GM19023 (cell line): ENCODE measurements at regions not wholly inside any gene's neighbourhood (a gene's known extent, or its start where the extent isn't known, plus 50 kb on each side); places are given as distances from the start of the nearest gene placed in this dataset.
"Not testable (repeated sequence)": the region's sequence is repeated elsewhere in the genome, so short reads cannot be mapped to it uniquely, and the experiment has no call there.

Source experiments
- ATAC-seq: cut with Tn5 transposase; IDR thresholded peaks from one replicate; pipeline ENCODE4 v1.9.1; 2021; ENCODE audit warnings: mild to moderate bottlenecking, moderate library complexity; ENCODE audit not compliant: unreplicated experiment

DNA sequence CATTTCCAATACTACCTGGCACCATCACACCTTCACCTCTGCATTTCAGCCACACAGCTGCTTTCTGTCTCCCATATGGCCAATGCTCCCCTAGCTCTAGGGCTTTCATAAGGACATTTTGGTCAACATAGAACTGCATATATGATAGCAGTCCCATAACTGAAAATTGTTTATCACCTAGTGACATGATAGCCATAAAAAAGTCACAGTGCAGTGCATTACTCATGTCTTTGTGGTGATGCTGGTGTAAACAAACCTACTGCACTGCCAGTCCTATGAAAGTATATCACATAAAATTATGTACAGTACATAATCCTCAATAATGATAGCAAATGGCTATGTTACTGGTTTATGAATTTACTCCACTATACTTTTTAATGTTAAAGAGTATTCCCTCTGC, 221.0 kb downstream of the NAF1 start:
- ATAC-seq = no peak

DNA sequence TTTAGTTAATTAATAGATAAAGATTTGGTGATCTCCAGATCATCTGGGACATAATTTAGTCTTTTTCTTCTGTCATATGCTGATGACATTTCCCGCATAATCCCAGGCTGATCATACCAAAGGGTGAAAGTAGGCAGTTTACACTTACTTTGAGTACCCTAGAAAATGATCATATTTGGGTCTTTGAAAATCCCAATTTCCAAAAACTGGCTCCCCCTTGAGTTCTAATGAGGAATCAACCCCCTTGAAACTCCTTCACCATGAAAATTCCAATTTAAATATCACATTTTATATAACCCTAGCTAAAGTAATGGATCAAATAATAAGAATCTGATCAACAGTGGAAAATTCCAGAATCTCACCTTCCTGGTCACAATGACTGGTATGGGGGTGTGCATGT, 223.4 kb downstream of the NAF1 start:
- no peak for ATAC-seq

DNA sequence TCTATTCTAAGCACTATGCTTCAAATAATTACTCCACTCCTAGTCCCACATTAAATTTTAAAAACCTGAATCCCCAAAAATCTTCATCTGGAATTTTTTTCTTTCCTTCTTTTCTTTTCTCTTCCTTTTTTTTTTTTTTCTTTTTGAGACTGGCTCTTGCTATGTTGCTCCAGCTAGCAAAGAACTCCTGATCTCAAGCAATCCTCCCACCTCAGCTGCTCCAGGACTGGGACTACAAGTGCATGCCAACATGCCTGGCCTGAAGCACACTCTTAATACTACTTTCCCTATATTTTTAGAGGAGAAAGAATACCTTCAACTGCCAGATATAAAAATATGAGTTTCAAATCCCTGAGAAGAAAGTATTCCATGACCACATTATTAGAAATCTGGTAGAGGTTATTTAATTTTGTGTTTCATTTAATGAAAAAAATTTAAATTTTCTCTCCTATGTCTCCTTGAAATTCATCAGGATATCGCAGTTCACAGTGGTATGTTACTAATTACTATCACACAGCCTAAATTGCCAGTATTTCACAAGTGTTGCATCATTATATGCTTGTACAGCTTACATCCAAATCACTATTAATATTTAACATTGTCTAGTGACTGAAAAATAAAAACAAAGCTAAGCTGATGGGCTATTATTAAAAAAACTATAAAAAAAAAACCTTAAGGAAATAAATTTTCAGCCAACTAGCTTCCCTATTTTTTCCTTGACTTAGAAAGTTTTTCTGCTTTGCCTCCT, 227.8 kb downstream of the NAF1 start:
- ATAC-seq = no peak

DNA sequence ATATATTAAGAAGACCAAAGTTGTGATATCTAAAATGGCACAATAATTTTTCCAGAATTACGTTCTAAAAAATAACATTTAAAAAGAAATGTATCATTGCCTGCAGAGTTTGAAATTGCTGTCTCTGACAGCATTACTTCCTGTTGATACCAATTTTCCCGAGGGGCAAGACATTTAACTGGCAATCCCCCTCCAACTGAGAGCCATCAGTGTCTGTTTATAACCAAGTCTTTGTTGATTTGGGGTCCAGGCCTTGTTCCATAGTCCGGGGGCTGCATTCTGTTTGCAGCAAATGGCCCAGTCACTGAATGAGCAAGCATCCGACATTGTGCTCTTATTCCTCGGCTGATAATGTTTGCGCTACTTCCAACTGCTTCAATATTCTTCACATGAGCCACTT, 231.5 kb downstream of the NAF1 start:
- ATAC-seq = no peak

DNA sequence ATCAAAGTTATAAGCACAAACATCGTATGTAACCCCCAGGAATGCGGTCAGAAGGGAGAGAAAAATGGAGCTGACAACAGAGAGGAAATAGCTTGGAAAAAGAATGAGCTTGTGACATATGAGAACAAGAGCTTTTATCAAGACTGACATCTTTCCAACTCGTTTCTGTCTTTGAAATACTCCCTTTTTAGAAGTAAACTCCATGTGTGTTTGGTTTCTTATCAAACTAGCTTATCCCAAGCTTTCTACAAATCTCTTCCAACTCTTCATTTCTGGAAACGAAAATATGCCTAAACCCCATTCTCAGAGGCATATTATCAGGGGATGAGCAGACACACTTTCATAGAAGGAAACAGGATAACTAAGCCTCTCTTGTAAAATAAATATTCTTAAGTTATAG, 235.4 kb downstream of the NAF1 start:
- no peak for ATAC-seq

DNA sequence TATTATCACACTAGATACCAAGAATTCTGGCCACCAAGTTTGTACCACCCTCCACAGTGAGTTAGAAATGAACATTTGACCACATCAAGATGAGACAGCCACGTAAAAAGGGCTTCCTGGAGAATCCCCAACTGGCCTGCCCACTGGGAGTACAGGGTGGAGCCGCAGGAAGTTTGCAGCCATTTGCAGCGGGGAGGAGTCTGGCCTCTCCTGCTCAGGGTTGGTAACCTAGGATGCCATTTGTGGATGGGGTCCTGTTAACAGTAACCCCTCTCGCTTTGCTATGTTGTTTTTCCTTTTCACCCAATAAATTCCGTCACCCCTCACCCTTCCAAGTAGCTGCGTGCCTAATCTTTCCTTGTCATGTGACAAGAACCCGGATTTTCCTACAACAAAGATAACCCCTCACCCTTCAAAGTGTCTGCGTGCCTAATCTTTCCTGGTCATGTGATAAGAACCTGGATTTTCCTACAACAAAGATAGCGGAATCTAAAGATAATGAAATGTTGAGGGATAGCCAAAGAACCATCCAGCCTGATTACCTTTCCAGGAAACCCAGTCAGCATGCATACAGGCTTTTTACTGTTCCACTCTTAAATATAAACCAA, 245.4 kb downstream of the NAF1 start:
- ATAC-seq = no peak

DNA sequence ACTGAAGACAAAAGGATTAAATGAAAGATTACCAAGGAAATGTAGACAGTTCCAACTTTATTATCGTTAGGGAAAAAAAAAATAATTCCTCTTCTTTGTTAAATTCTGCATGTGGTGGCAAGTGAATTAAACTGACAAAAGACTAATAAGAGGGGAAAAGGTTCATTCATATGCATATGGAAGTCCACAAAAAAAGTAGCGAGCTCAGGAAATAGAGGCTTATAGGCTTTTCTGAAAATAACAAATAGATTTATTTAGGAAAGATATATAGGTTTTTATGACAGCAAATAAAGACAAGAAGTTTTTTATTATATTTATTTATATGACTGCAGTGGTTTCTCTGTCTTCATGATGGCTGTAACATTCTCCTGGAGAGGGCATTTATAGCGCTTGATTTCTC, 246.0 kb downstream of the NAF1 start:
- ATAC-seq = no peak

DNA sequence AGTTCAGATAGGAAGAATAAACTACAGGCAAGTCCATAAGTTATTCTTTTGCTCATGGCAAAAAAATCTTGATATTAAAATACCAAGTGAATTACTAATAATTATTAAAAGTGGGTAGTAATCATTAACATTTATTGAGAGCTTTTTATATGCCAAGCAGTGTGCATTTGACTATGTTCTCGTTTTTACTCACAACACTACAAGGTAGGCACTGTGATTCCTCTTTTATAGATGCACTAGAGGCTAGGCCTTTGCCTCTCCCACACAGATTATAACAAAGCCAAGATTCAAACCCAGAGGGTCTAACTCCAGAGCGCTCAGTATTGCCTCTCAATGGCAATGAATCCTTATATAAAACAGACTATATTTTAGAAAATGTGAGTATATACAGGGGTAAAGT, 254.2 kb downstream of the NAF1 start:
- ATAC-seq = no peak

DNA sequence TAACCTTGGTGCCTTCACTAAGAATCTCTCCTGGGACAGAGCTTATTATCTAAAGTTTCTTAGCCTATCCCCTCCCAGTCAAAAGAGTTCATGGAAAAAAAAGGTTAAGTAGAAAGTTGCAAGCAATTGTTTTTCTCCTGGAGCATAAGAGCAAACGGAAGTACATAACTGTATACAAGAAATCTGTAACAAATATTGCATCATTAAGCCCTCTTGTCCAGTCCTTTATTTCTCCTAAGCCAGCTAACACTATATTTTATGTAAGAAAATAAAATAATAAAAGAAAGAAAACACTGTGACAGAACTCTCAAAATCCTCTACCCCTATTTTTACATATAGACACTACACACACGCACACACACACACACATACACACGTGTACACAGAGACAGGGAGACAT, 255.3 kb downstream of the NAF1 start:
- ATAC-seq = no peak

DNA sequence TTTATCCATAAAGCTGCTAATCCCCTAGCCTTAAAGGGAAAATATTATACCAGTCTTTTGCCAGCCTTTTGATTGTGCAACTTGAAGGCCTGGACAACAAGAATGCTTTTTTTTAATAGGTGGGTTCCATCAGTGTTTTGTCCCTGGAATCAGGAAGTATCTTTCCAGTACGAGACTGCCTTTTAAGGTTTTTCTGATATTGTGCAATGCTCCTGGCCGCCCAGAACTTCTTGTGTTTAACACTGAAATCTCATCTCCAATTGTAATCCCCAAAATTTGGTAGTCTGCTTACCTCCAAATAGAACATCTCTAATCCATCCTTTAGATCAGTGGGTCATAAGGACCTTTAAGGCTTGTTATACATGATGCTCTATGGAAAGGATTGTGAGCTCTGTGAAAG, 256.7 kb downstream of the NAF1 start:
- ATAC-seq = no peak

DNA sequence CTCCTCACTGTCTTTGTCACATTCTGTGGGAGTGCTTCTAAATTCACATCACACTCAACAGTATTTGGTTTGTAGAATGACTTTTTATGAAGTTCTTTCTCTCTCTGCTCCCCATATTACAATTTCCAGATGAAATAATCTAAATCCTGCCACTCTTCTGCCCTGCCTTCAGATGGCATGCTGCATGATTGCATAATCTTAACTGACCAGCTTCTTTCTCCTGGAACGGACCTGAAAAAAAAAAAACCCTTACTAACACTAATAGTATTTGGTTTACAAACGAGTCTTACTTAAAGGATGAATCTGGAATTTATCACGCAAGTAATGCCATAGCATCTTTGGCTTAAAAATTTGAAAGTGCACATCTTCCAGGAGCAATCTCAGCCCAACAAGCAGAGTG, 272.3 kb downstream of the NAF1 start:
- no peak for ATAC-seq

DNA sequence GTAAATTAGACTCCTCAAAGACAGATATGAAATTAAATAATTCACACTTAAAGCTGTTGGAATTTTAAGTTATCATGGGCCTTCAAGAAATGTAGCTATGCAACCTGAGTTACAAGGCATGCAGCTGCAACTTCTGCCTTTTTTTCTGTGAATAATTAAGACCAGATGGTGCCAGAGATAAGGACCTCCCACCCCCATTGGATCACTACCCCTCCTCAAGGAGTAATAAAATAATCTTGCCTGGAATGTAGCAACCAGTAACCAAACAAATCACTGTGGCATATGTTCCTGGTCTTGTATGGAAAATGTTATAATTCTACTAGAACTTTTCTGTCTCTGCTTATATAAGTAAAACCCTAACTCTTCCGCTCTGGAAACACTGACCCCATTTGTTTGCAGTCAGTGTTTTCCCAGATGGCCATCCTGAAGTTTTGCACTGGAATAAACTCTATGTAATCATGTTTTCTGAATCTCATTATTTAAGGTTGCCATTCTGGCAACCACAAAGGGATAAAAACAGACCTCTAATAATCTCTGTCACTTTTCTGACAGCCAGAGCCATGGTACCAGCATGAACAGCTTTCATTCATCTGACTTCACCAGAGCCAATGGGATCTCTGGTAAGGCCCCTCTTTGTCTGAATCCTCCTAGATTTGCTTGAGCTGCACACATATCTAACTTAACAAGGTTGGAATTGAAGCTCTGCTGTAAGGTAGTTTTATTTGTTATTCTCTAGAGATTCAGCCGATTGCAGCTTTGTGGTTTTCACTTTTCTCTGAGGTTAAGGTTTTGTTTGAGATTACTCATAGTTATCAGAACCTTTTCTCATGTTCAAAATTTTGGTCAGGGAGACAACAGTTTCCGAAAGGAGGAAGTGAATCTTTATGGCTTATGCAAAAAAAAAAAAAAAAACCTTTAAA, 274.6 kb downstream of the NAF1 start:
- peak; percentile 95 for ATAC-seq

DNA sequence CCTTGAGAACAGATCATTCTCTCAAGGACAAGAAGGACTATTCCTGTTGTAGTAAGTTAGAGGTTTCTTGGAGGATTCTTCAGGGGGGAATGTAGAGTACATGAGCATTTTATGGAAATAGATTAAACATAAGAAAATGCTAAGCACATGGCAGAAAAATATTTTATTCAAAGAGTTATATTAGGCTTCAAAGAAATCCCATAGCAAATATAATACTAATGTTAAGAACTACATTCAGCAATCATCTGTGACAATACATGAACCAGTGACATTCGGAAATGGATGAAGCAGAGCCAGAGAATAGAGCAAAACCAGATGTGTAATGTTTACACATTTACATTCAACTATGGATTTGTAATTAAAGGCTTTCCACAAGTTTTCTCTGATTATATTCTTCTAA, 288.6 kb downstream of the NAF1 start:
- no peak for ATAC-seq

DNA sequence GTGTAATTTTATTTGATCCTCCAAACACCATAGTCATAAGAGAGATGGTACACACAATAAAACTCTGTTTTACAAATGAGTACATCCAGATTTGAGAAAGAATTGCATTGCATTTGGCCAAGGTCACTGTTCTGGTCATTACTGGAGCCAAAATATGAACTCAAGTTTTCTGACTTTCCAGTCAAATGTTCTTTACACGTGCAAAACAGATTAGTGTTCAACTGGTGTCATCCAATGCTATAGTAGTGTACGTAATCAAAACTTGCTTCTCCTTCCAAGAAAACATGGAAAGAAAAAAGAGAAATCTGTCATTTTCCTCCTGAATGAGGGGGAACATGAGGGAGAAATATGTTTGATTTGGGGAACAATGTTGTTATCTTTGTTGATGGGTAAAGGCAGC, 291.9 kb downstream of the NAF1 start:
- no peak for ATAC-seq

DNA sequence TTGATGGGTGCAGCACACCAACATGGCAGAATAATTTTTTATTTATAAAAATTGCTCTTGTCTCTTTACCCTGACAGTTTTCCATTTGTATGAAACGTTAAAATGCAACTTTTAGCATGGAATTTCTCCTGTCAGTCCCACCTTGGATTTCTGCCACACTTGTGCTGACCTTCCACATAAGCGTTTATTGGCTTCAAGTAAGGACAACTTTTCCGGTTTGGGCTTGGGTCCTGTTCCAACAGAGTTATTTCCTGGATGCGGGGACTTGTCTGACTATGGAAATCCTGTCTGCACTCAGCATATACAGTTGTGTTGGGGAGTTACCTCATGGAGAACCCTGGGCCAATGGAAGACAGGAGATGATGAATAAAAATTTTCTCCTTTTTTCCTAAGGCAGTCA, 294.7 kb downstream of the NAF1 start:
- no peak for ATAC-seq

DNA sequence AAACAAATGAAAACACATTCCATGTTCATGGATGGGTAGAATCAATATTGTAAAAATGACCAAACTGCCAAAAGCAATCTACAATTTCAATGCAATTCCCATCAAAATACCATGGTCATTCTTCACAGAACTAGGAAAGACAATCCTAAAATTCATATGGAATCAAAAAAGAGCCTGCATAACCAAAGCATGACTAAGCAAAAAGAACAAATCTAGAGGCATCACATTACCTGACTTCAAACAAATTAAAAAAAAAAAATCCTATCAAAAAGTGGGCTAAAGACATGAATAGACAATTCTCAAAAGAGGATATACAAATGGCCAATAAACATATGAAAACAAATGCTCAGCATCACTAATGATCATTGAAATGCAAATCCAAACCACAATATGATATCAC, 297.5 kb downstream of the NAF1 start:
- ATAC-seq = no peak

DNA sequence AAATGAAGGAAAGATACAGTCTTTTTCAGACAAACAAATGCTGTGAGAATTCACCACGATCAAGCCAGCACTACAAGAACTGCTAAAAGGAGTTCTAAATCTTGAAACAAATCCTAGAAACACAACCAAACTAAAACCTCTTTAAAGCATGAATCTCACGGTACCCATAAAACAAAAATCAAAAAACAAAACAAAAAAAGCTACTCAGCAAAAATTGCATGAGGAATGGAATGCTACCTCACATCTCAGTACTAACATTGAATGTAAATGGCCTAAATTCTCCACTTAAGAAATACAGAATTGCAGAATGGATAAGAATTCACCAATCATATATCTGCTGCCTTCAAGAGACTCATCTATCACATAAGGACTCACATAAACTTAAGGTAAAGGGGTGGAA, 300.1 kb downstream of the NAF1 start:
- no peak for ATAC-seq

DNA sequence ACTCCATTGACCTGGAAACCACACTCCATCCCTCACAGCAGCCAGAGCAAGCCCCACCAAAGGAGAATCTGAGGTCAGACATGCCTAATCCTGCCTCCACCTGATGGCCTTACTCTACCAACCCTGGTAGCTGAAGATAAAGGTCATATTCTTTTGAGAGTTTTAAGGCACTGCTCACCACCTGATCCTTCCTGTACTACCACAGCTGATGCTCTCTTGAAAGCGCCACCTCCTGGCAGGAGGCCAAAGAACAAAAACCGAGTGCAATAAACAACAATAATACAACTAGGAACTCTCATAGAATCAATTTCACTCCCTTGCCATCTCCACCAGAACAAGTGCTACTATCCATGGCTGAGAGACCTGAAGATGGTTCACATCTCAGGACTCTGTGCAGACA, 301.6 kb downstream of the NAF1 start:
- ATAC-seq = no peak

DNA sequence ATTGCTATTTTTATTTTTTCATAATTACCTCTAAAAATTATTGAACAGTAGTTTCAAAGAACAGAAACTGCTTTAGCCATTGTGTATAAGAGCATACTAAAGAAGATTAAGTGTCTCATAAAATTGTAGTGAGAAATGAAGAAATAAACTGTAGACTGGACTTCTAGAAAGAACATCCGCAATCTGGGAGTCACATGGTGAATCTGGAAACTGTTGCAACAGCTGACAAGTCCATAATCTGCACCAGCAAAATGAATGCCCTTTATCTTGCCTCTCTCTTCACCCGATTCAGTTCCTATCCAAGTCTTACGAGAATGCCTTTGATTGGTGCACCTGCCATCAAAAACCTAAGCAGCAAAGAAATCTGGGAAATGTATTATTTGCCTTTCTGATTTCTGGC, 312.9 kb downstream of the NAF1 start:
- no peak for ATAC-seq

DNA sequence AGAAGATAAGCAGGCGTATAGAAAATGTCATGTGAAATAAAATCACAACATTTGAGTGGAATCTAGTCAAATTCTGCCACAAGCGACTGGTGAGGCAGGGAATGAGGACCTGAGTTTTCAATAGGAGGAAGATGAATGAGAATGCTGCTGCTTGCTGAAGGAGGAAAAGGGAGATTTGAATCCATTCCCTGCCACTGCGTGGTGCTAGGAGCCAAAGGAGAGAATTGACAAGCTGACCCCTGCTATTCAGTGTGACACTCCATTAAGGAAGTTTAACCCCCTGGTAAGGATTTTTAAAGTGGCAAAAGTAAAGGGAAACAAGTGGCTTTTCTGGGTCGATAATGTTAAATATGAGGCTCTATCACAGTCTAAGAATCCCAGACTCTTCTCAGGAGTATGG, 314.0 kb downstream of the NAF1 start:
- ATAC-seq = no peak

DNA sequence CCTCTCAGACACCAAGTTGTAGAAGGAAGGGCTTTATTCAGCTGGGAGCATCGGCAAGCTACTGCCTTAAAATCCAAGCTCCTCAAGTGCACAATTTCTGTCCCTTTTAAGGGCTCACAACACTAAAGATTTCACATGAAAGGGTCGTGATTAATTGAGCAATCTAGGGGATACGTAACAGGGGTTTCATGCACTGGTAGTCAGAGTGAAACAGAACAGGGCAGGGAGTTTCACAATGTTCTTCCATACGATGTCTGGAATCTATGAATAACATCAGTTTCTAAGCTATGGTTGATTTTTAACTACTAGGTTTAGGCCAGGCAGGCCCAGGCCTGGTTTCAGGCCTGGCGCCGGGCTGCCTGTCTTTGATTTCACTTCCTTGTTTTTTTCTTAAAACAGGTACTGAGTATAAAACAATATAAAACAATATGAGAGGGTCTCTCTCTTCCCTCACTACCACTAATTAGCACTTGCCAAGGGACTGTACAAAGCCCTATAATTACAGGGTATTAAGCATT, 315.4 kb downstream of the NAF1 start:
- not testable (repeated sequence) for ATAC-seq

DNA sequence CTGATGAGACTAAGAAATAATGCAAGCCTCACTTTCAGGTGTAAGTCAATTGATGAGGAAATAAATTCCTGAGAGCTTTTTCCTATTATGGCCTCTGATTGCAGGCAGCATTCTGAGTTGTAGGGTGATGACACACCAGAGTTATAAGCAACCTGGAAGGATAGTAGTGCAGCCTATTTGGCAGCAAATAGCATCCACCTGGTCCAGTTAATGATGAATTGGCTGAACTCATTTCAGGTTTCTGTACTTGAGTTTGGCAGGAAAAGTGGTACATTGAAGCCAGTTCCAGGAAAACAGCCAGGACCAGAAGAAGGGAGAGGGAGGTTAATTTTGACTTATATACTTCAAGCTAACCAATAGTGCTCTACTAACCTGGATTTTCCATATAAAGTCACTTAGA, 316.8 kb downstream of the NAF1 start:
- ATAC-seq = no peak
